Endodermal cell (in vitro differentiated cells): ENCODE measurements at regions not wholly inside any gene's neighbourhood (a gene's known extent, or its start where the extent isn't known, plus 50 kb on each side); places are given as distances from the start of the nearest gene placed in this dataset.

Experiments used
- DNase-seq: peaks from one replicate; pipeline ENCODE4 v3.0.0-alpha.2; 2017
- H3K27ac ChIP-seq: 2 replicates; pipeline ENCODE4 v1.5.1; 2013; ENCODE audit warnings: mild to moderate bottlenecking, low read depth, low read length, moderate library complexity
- H3K27me3 ChIP-seq: 2 replicates; pipeline ENCODE4 v1.6.1; 2013; ENCODE audit warnings: mild to moderate bottlenecking, low read length, moderate library complexity; ENCODE audit not compliant: insufficient read depth, control insufficient read depth, poor library complexity, severe bottlenecking
- H3K36me3 ChIP-seq: 2 replicates; pipeline ENCODE4 v1.7.0; 2013; ENCODE audit warnings: mild to moderate bottlenecking, low read length, moderate library complexity; ENCODE audit not compliant: control insufficient read depth, insufficient read depth
- H3K4me1 ChIP-seq: one replicate; pipeline ENCODE4 v1.7.0; 2013; ENCODE audit warnings: low read length; ENCODE audit not compliant: control insufficient read depth, insufficient read depth
- H3K4me3 ChIP-seq: 2 replicates; pipeline ENCODE4 v1.5.1; 2013; ENCODE audit warnings: mild to moderate bottlenecking, low read length, moderate library complexity
- H3K9ac ChIP-seq: 2 replicates; pipeline ENCODE4 v1.6.1; 2013; ENCODE audit warnings: mild to moderate bottlenecking, low read length, moderate library complexity; ENCODE audit not compliant: poor library complexity, severe bottlenecking; ENCODE audit errors: extremely low read depth
- H3K9me3 ChIP-seq: 2 replicates; pipeline ENCODE4 v1.6.1; 2013; ENCODE audit warnings: mild to moderate bottlenecking, low read length, moderate library complexity; ENCODE audit not compliant: control insufficient read depth
- H3K27ac Mint-ChIP-seq: 2 replicates; pipeline ENCODE4 v1.8.0; 2020; ENCODE audit warnings: mixed read lengths
- H3K27me3 Mint-ChIP-seq: 2 replicates; pipeline ENCODE4 v1.8.0; 2021; ENCODE audit warnings: mild to moderate bottlenecking, mixed read lengths; ENCODE audit not compliant: insufficient read depth
- H3K36me3 Mint-ChIP-seq: 2 replicates; pipeline ENCODE4 v1.8.0; 2020; ENCODE audit warnings: low read depth, mixed read lengths
- H3K4me1 Mint-ChIP-seq: 2 replicates; pipeline ENCODE4 v1.8.0; 2020; ENCODE audit warnings: mixed read lengths
- H3K4me3 Mint-ChIP-seq: 2 replicates; pipeline ENCODE4 v1.8.0; 2020; ENCODE audit warnings: mild to moderate bottlenecking, moderate library complexity, mixed read lengths
- H3K9me3 Mint-ChIP-seq: 2 replicates; pipeline ENCODE4 v1.8.0; 2020; ENCODE audit warnings: mild to moderate bottlenecking, mixed read lengths
- CTCF ChIP-seq: fragments of 200-600 bp; sonication (generic); conservative IDR thresholded peaks from 2 replicates; pipeline ENCODE4 v1.5.0; 2021; ENCODE audit warnings: antibody characterized with exemption, mild to moderate bottlenecking
- WGBS, 2 experiments: methylation state at CpG; one replicate each; pipeline versions ENCODE4 v1.1.5 to v1.1.7; 2013; ENCODE audit warnings: missing lambda C conversion rate in 2 of 2, mixed read lengths in 1 of 2; ENCODE audit not compliant: insufficient coverage in 1 of 2, insufficient read length in 1 of 2; 5-methylcytosine and 5-hydroxymethylcytosine counted together

DNA sequence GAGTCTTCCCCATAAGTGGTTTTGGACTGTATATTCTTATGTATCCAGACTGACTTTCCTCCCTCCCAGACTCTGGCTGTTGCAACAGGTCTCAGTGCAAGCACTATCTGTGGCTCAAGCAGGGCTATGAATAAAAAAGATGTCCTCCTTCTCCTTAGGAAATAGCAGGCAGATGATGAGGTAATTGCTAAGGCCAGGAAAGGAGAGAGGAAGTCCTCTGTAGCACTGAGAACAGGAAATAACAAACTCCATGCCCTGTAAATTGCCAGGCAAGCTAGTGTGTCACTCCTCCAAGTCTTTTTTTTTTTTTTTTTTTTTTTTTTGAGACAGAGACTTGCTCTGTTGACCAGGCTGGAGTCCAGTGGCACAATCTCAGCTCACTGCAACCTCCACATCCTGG, 900.1 kb downstream of the TYW1 start:
- Histone ChIP-seq H3K9me3 (peaks cover 4% of the 10 kb centered on the region), H3K27me3 (no peaks in the 10 kb centered on the region), H3K4me3 (no peak overlapping the region), H3K36me3 (no peaks in the 10 kb centered on the region), H3K4me1 (no peaks in the 10 kb centered on the region), H3K27ac (no peak overlapping the region), H3K9ac (no peak overlapping the region)
- no peak overlapping the region for H3K27ac Mint-ChIP-seq
- H3K4me3 Mint-ChIP-seq = no peak overlapping the region
- no peak for DNase-seq
- H3K27me3 Mint-ChIP-seq = no peaks in the 10 kb centered on the region
- H3K36me3 Mint-ChIP-seq = no peaks in the 10 kb centered on the region
- peaks cover 5% of the 10 kb centered on the region for H3K9me3 Mint-ChIP-seq
- H3K4me1 Mint-ChIP-seq = no peaks in the 10 kb centered on the region
- no peak for TF ChIP-seq CTCF

DNA sequence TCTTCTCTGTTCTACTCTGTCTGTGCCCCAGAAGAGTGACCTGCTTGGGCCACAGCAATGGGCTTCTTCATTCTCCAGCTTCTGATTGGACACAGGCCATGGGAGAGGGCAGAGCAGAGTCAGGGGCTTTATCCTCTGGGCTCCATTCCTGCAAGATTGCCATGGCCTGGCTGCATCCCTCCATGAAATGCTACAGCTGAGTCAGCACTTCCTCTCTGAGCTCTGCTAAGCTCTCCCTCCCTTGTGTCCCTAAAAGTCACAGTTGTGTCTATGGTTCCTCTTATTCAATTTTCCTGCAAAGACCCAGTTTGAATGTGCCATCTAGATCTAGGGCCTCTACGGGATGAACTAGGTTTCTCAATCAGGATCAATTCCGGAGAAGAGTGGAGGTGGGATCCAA, 903.8 kb downstream of the TYW1 start:
- no peaks in the 10 kb centered on the region for H3K36me3 ChIP-seq
- Mint-ChIP-seq H3K9me3 (no peaks in the 10 kb centered on the region), H3K36me3 (no peaks in the 10 kb centered on the region), H3K4me1 (no peaks in the 10 kb centered on the region), H3K27me3 (peaks cover 5% of the 10 kb centered on the region), H3K27ac (no peak overlapping the region), H3K4me3 (no peak overlapping the region)
- no peaks in the 10 kb centered on the region for H3K27me3 ChIP-seq
- H3K4me3 ChIP-seq = no peak overlapping the region
- no peak for DNase-seq
- TF ChIP-seq CTCF = no peak
- no peak overlapping the region for H3K27ac ChIP-seq
- no peaks in the 10 kb centered on the region for H3K4me1 ChIP-seq
- no peaks in the 10 kb centered on the region for H3K9me3 ChIP-seq
- H3K9ac ChIP-seq = no peak overlapping the region
- WGBS, 2 experiments = 67 to 73% methylated on average over 2 of the region's 2 CpGs

- no peak for TF ChIP-seq CTCF
- Histone ChIP-seq H3K4me3 (no peak overlapping the region), H3K9ac (no peak overlapping the region), H3K36me3 (no peaks in the 10 kb centered on the region), H3K27me3 (no peaks in the 10 kb centered on the region), H3K27ac (no peak overlapping the region), H3K9me3 (no peaks in the 10 kb centered on the region), H3K4me1 (no peaks in the 10 kb centered on the region)
- no peak overlapping the region for H3K4me3 Mint-ChIP-seq
- H3K27me3 Mint-ChIP-seq = peaks cover 5% of the 10 kb centered on the region
- H3K4me1 Mint-ChIP-seq = no peaks in the 10 kb centered on the region
- H3K36me3 Mint-ChIP-seq = no peaks in the 10 kb centered on the region
- no peak overlapping the region for H3K27ac Mint-ChIP-seq
- DNase-seq = no peak
- no peaks in the 10 kb centered on the region for H3K9me3 Mint-ChIP-seq
- 93% methylated on average over 16 to 17 of the region's 17 CpGs for WGBS, 2 experiments
Measured at GRCh38 chr7:67901808-67902480, 905.3 kb downstream of the TYW1 start.
